ENCODE measurements at regions not wholly inside any gene's neighbourhood (a gene's known extent, or its start where the extent isn't known, plus 50 kb on each side); places are given as distances from the start of the nearest gene placed in this dataset.

DNA sequence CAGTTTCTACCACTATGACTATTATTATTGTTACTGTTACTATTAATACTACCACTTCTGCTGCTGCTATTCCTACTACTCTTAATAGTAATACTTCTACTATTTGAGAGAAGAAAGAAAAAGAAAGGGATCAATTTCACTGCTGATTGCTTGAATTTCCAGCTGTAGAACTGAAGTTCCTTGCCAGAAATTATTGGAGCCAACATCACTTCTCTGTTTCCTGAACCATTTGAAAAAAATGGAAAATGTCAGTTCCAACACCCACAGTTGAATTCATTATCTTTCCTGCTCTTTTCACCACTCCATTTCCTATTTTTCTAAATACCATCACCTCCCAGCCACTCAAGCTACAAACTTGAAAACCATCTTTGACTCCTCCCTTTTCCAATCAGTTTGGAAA is 54.1 kb upstream of the PIK3C2G start:
- H3K4me3 ChIP-seq (ENCODE audit: low read depth, low read length), result no peak overlapping the region
- no peak for DNase-seq (ENCODE audit: low read depth)
- ChIA-PET POLR2A (no interaction called here), CTCF (no interaction called here)
- no peaks in the 10 kb centered on the region for H3K36me3 ChIP-seq (ENCODE audit: control insufficient read depth, insufficient read depth, low read length)
- no peaks in the 10 kb centered on the region for H3K27me3 ChIP-seq (ENCODE audit: control insufficient read depth, insufficient read depth, low read length)
- TF ChIP-seq, protein P1, sequence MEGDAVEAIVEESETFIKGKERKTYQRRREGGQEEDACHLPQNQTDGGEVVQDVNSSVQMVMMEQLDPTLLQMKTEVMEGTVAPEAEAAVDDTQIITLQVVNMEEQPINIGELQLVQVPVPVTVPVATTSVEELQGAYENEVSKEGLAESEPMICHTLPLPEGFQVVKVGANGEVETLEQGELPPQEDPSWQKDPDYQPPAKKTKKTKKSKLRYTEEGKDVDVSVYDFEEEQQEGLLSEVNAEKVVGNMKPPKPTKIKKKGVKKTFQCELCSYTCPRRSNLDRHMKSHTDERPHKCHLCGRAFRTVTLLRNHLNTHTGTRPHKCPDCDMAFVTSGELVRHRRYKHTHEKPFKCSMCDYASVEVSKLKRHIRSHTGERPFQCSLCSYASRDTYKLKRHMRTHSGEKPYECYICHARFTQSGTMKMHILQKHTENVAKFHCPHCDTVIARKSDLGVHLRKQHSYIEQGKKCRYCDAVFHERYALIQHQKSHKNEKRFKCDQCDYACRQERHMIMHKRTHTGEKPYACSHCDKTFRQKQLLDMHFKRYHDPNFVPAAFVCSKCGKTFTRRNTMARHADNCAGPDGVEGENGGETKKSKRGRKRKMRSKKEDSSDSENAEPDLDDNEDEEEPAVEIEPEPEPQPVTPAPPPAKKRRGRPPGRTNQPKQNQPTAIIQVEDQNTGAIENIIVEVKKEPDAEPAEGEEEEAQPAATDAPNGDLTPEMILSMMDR (IDR thresholded peaks at IDR 0.05; ENCODE audit: insufficient read depth, low read depth, low read length), result no peak

DNA sequence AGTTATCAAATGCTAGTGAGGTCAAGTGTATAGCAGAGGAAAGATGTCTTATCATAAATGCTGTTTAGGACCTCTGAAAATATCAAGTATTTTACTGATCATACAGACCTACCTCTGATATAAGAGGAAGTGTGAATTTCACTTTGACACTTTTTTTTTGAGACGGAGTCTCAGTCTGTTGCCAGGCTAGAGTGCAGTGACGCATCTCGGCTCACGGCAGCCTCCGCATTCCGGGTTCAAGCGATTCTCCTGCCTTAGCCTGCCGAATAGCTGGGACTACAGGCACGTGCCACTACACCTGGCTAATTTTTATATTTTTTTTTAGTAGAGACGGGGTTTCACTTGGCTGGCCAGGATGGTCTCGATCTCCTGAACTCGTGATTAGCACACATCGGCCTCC is 55.1 kb upstream of the PIK3C2G start:
- H3K36me3 ChIP-seq (ENCODE audit: control insufficient read depth, insufficient read depth, low read length), result no peaks in the 10 kb centered on the region
- POLR2A ChIA-PET, result no interaction called here
- no peak for DNase-seq (ENCODE audit: low read depth)
- no peaks in the 10 kb centered on the region for H3K27me3 ChIP-seq (ENCODE audit: control insufficient read depth, insufficient read depth, low read length)
- H3K4me3 ChIP-seq (ENCODE audit: low read depth, low read length), result no peak overlapping the region
- TF ChIP-seq, protein P1 (IDR thresholded peaks at IDR 0.05; ENCODE audit: insufficient read depth, low read depth, low read length), result no peak
- CTCF ChIA-PET, result no interaction called here

DNA sequence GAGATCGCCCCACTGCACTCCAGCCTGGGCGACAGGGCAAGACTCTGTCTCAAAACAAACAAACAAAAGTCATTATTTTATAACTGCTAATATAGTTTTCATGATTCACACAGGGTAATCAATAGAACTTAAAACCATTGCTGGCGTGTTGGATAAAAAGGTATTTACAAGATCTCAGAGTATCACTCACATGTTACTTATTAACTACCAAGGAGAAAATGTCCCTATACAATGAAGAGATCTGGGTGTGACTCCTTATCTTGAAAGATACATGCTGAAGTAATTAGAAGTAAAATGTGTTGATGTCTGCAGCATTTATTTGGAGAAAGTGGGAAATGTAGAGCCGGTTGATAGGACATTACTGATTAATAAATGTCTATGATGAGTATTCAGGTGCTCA is 57.3 kb upstream of the PIK3C2G start:
- no peak for DNase-seq (ENCODE audit: low read depth)
- TF ChIP-seq, protein P1 (IDR thresholded peaks at IDR 0.05; ENCODE audit: insufficient read depth, low read depth, low read length), result no peak
- CTCF ChIA-PET, result no interaction called here
- no peak overlapping the region for H3K4me3 ChIP-seq (ENCODE audit: low read depth, low read length)
- POLR2A ChIA-PET, result no interaction called here
- no peaks in the 10 kb centered on the region for H3K36me3 ChIP-seq (ENCODE audit: control insufficient read depth, insufficient read depth, low read length)
- H3K27me3 ChIP-seq (ENCODE audit: control insufficient read depth, insufficient read depth, low read length), result no peaks in the 10 kb centered on the region

DNA sequence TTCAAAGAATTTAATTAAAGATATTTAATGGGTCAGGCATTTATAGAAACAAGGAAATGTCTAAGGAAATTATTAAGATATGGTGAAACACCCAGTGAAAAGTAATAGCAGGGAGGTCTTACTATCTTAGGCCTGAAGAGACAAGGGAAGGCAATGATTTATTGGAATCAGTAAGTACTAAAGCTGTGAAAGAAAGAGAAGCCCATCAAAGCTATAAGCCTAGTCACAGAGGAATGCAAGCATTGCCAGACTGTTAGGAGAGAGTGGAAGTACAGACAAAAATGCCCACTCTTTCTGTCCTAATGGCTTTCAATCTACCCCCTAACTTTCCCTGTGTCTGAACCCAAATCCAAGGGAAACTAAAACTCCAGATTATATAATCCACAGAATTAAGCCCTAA is 69.2 kb upstream of the PIK3C2G start:
- no peaks in the 10 kb centered on the region for H3K27me3 ChIP-seq (ENCODE audit: control insufficient read depth, insufficient read depth, low read length)
- ChIA-PET POLR2A (no interaction called here), CTCF (interaction anchor here (1.1 kb wide), 1 partner anchor 14 kb away, joined by 3 read pairs; no protein-coding TSS in a partner anchor)
- DNase-seq (ENCODE audit: low read depth), result no peak
- TF ChIP-seq, protein P1 (IDR thresholded peaks at IDR 0.05; ENCODE audit: insufficient read depth, low read depth, low read length), result no peak
- H3K36me3 ChIP-seq (ENCODE audit: control insufficient read depth, insufficient read depth, low read length), result no peaks in the 10 kb centered on the region
- H3K4me3 ChIP-seq (ENCODE audit: low read depth, low read length), result no peak overlapping the region

DNA sequence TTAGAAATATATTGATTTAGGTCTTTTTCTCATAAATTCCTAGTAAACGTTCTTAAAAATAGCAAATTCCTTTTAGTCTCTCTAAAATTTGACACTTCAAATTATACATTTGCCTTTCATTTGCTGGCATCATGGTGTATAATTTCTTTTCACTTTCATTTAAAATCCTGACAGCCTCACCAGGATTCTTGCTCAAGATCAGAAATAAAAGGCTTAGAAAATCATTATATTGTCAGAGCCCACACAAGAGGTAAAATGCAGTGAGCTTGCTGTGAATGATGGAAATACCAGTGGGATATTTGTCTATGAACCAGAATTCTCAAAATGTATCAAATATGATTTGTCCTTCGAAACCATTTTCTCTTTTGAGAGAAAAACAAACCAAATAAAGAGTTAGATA is 78.2 kb upstream of the PIK3C2G start:
- POLR2A ChIA-PET, result no interaction called here
- Histone ChIP-seq H3K36me3 (ENCODE audit: control insufficient read depth, insufficient read depth, low read length) (no peaks in the 10 kb centered on the region), H3K27me3 (ENCODE audit: control insufficient read depth, insufficient read depth, low read length) (no peaks in the 10 kb centered on the region), H3K4me3 (ENCODE audit: low read depth, low read length) (no peak overlapping the region)
- no peak for DNase-seq (ENCODE audit: low read depth)
- TF ChIP-seq, protein P1 (IDR thresholded peaks at IDR 0.05; ENCODE audit: insufficient read depth, low read depth, low read length), result no peak
- CTCF ChIA-PET, result no interaction called here

All from BJ (cell line).